AG09319 (cell line): ENCODE measurements at regions not wholly inside any gene's neighbourhood (a gene's known extent, or its start where the extent isn't known, plus 50 kb on each side); places are given as distances from the start of the nearest gene placed in this dataset.

Source experiments
- DNase-seq: peaks from one replicate; pipeline ENCODE4 v3.0.0-alpha.2; 2010; ENCODE audit warnings: low read depth; ENCODE audit errors: extremely low read depth
- CTCF ChIP-seq: IDR thresholded peaks from 2 replicates; pipeline ENCODE4 v1.5.1; 2011; ENCODE audit warnings: low read depth, mild to moderate bottlenecking, inconsistent platforms, low read length, moderate library complexity

- DNase-seq: no peak
These were observed 256.6 kb upstream of the ID2 start for GRCh38 chr2:8424997-8425900.

GRCh38 chr2:8426550-8426949 lies 255.3 kb upstream of the ID2 start:
- TF ChIP-seq CTCF: no peak
- no peak for DNase-seq

More at GRCh38 chr2:8424997-8425900, 256.6 kb upstream of the ID2 start:
- TF ChIP-seq CTCF: no peak

GRCh38 chr2:8427211-8427610 lies 254.6 kb upstream of the ID2 start:
- TF ChIP-seq CTCF: no peak
- no peak for DNase-seq

- DNase-seq: no peak
- no peak for TF ChIP-seq CTCF
These were observed 251.2 kb upstream of the ID2 start for GRCh38 chr2:8430628-8431027.

GRCh38 chr2:8431446-8432125 lies 250.3 kb upstream of the ID2 start:
- DNase-seq: no peak
- no peak for TF ChIP-seq CTCF

- DNase-seq: no peak
- no peak for TF ChIP-seq CTCF
These were observed 249.0 kb upstream of the ID2 start for GRCh38 chr2:8432706-8433336.

GRCh38 chr2:8433390-8433789 lies 248.5 kb upstream of the ID2 start:
- TF ChIP-seq CTCF: no peak
- no peak for DNase-seq
